Astrocyte of the hippocampus (primary cell): ENCODE measurements at regions not wholly inside any gene's neighbourhood (a gene's known extent, or its start where the extent isn't known, plus 50 kb on each side); places are given as distances from the start of the nearest gene placed in this dataset.
"Not testable (repeated sequence)": the region's sequence is repeated elsewhere in the genome, so short reads cannot be mapped to it uniquely, and the experiment has no call there.

Experiments
- DNase-seq: peaks from one replicate; pipeline ENCODE4 v3.0.0; 2011; ENCODE audit warnings: low read depth, low spot score

DNA sequence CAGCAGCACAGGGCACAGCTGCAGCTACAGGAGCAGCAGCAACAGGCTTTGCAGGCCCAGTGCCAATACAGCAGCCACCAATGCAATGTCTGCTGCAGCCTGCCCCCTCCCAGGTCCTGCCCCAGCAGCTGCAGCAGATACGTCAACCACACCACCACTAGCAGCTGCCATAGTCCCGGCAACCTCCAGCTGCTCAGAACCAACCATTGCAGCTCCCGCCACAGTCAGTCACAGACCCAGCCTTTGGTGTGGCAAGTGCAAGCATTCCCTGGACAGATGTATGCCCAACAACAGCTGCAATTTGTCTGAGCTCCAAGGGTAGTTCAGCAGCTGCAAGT, 53.3 kb upstream of the TUBA3E start:
- no peak for DNase-seq

DNA sequence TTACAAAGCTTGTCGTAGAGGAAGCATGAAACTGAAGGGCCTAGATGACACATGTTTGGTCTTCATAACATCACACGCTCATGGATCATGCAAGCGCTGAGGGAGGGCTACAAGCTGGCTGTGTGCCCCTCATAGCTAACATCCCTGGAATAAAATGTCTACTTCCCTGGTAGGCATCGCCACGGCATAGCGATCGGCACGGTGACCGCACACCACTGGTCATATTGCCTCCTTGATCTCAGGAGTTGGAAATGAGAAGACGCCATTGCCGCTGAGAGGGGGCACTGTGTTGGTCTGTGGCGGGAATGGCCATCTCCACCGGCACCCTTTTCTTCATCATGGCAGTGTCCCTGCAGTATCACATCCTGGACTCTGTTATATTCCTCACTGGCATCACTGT, 50.1 kb upstream of the TUBA3E start:
- not testable (repeated sequence) for DNase-seq
